ENCODE measurements at regions not wholly inside any gene's neighbourhood (a gene's known extent, or its start where the extent isn't known, plus 50 kb on each side); places are given as distances from the start of the nearest gene placed in this dataset.
A peak's percentile ranks its signal among the peaks of the same experiment; 100 is the strongest.
"Not testable (repeated sequence)": the region's sequence is repeated elsewhere in the genome, so short reads cannot be mapped to it uniquely, and the experiment has no call there.

DNA sequence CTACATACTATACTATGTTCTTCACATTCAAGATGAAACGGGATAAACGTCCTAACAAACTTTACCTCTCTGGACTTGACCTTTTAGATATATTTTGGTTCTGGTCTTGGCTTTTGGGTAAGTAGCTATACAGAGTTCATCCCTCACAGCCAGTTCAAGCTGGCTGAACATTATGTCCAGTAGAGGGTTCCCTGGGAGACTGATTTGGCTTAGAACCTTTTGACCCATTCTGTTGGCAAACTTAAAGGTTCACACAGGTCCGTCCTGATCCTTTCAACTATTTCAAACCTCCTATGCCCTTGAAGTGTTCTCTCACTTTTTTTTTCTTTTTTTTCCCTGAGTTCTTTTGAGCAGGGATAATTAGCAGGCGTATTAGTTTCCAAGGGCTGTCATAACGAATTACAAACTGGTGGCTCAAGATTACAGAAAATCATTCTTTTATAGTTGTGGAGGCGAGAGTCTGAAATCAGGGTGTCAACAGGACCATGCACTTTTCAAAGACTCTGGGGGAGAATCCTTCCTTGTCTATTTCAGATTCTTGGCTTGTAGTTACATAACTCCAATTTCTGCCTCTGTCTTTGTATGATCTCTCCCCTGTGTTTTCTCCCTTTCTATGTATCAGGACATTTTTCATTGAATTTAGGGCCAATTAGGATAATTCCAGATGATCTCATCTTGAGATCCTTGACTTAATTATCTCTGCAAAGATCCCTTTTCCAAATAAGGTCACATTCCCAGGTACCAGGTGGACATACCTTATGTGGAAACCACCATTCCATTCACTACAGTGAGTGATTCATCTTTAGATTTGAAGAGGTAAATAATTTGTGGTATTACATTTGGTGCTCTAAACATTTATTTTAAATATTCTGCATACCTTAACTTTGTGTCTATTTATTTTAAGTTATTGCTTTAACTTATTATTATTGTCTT is 257.4 kb upstream of the USP25 start:
- H3K4me1 Mint-ChIP-seq (ENCODE audit: insufficient read depth, unreplicated experiment), result no peaks in the 10 kb centered on the region
- intact Hi-C loops (cut with micrococcal nuclease), result no loop called here
- CTCF ChIA-PET, result no interaction called here
- TF ChIP-seq, protein P1, sequence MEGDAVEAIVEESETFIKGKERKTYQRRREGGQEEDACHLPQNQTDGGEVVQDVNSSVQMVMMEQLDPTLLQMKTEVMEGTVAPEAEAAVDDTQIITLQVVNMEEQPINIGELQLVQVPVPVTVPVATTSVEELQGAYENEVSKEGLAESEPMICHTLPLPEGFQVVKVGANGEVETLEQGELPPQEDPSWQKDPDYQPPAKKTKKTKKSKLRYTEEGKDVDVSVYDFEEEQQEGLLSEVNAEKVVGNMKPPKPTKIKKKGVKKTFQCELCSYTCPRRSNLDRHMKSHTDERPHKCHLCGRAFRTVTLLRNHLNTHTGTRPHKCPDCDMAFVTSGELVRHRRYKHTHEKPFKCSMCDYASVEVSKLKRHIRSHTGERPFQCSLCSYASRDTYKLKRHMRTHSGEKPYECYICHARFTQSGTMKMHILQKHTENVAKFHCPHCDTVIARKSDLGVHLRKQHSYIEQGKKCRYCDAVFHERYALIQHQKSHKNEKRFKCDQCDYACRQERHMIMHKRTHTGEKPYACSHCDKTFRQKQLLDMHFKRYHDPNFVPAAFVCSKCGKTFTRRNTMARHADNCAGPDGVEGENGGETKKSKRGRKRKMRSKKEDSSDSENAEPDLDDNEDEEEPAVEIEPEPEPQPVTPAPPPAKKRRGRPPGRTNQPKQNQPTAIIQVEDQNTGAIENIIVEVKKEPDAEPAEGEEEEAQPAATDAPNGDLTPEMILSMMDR (IDR thresholded peaks at IDR 0.05; ENCODE audit: unreplicated experiment), result no peak
- H3K27ac Mint-ChIP-seq (ENCODE audit: low read depth, unreplicated experiment), result no peak overlapping the region
- H3K36me3 Mint-ChIP-seq (ENCODE audit: insufficient read depth, unreplicated experiment), result no peaks in the 10 kb centered on the region
- no peaks in the 10 kb centered on the region for H3K27me3 Mint-ChIP-seq (ENCODE audit: insufficient read depth, unreplicated experiment)
- no peaks in the 10 kb centered on the region for H3K9me3 Mint-ChIP-seq (ENCODE audit: unreplicated experiment)
- no TSS peak for BruUV-seq (replicated peaks)
- H3K4me3 Mint-ChIP-seq (ENCODE audit: unreplicated experiment), result no peak overlapping the region
- DNase-seq (ENCODE audit: unreplicated experiment), result no peak
- POLR2A ChIA-PET, result no interaction called here

GRCh38 chr21:15477773-15478172 is 252.0 kb upstream of the USP25 start:
- H3K27ac Mint-ChIP-seq (ENCODE audit: low read depth, unreplicated experiment); intact Hi-C loops (cut with micrococcal nuclease); H3K4me3 Mint-ChIP-seq (ENCODE audit: unreplicated experiment); H3K9me3 Mint-ChIP-seq (ENCODE audit: unreplicated experiment); H3K4me1 Mint-ChIP-seq (ENCODE audit: insufficient read depth, unreplicated experiment); H3K27me3 Mint-ChIP-seq (ENCODE audit: insufficient read depth, unreplicated experiment); DNase-seq (ENCODE audit: unreplicated experiment); BruUV-seq (replicated peaks); POLR2A ChIA-PET; H3K36me3 Mint-ChIP-seq (ENCODE audit: insufficient read depth, unreplicated experiment): not testable (repeated sequence)
- CTCF ChIA-PET, result interaction anchor here (0.6 to 1.1 kb wide), 2 partner anchors 18 to 523 kb away, joined by 3 read pairs; no protein-coding TSS in a partner anchor

GRCh38 chr21:15480160-15480559 is 249.6 kb upstream of the USP25 start:
- TF ChIP-seq, protein P1 (IDR thresholded peaks at IDR 0.05; ENCODE audit: unreplicated experiment), result no peak
- Mint-ChIP-seq H3K4me3 (ENCODE audit: unreplicated experiment) (no peak overlapping the region), H3K27me3 (ENCODE audit: insufficient read depth, unreplicated experiment) (no peaks in the 10 kb centered on the region), H3K4me1 (ENCODE audit: insufficient read depth, unreplicated experiment) (no peaks in the 10 kb centered on the region), H3K36me3 (ENCODE audit: insufficient read depth, unreplicated experiment) (no peaks in the 10 kb centered on the region), H3K9me3 (ENCODE audit: unreplicated experiment) (no peaks in the 10 kb centered on the region), H3K27ac (ENCODE audit: low read depth, unreplicated experiment) (no peak overlapping the region)
- ChIA-PET CTCF (interaction anchor here (0.7 to 1.1 kb wide), 3 partner anchors 25 to 1174 kb away, joined by 3 to 4 read pairs (median 3); no protein-coding TSS in a partner anchor), POLR2A (interaction anchor here (0.6 to 1.6 kb wide), 3 partner anchors 82 to 415 kb away, joined by 3 to 6 read pairs (median 4); partner anchors contain the start of gene NRIP1)
- DNase-seq (ENCODE audit: unreplicated experiment), result no peak
- no TSS peak for BruUV-seq (replicated peaks)
- intact Hi-C loops (cut with micrococcal nuclease), result loop anchor here (10.0 kb wide), 2 partner anchors 315 to 1175 kb away; no protein-coding TSS in a partner anchor

- no peak overlapping the region for H3K4me3 Mint-ChIP-seq (ENCODE audit: unreplicated experiment)
- intact Hi-C loops (cut with micrococcal nuclease), result loop anchor here (1.0 to 10.0 kb wide), 8 partner anchors 109 to 1224 kb away; no protein-coding TSS in a partner anchor
Observed at GRCh38 chr21:15483138-15483780, 246.5 kb upstream of the USP25 start.

More at GRCh38 chr21:15483138-15483780, 246.5 kb upstream of the USP25 start:
- Mint-ChIP-seq H3K9me3 (ENCODE audit: unreplicated experiment) (no peaks in the 10 kb centered on the region), H3K27ac (ENCODE audit: low read depth, unreplicated experiment) (no peak overlapping the region), H3K4me1 (ENCODE audit: insufficient read depth, unreplicated experiment) (no peaks in the 10 kb centered on the region), H3K36me3 (ENCODE audit: insufficient read depth, unreplicated experiment) (no peaks in the 10 kb centered on the region), H3K27me3 (ENCODE audit: insufficient read depth, unreplicated experiment) (no peaks in the 10 kb centered on the region)
- ChIA-PET POLR2A (interaction anchor here (1.0 to 1.1 kb wide), 2 partner anchors 418 to 421 kb away, joined by 5 to 13 read pairs; partner anchors contain the start of gene NRIP1), CTCF (interaction anchor here (0.5 to 2.2 kb wide), 38 partner anchors 9 to 1080 kb away, joined by 3 to 15 read pairs (median 3); partner anchors contain the start of gene NRIP1)
- DNase-seq (ENCODE audit: unreplicated experiment), result peak; percentile 88
- TF ChIP-seq, protein P1 (IDR thresholded peaks at IDR 0.05; ENCODE audit: unreplicated experiment), result peak; percentile 96
- BruUV-seq (replicated peaks), result no TSS peak

Data from MCF 10A (cell line).